HG03060 (cell line): ENCODE measurements at regions not wholly inside any gene's neighbourhood (a gene's known extent, or its start where the extent isn't known, plus 50 kb on each side); places are given as distances from the start of the nearest gene placed in this dataset.
"Not testable (repeated sequence)": the region's sequence is repeated elsewhere in the genome, so short reads cannot be mapped to it uniquely, and the experiment has no call there.

ENCODE experiments used
- ATAC-seq: cut with Tn5 transposase; IDR thresholded peaks from one replicate; pipeline ENCODE4 v1.9.1; 2021; ENCODE audit warnings: low read depth, moderate number of reproducible peaks; ENCODE audit not compliant: unreplicated experiment

GRCh38 chr11:38491986-38492385 lies 1894.0 kb upstream of the RAG2 start:
- ATAC-seq = no peak

DNA sequence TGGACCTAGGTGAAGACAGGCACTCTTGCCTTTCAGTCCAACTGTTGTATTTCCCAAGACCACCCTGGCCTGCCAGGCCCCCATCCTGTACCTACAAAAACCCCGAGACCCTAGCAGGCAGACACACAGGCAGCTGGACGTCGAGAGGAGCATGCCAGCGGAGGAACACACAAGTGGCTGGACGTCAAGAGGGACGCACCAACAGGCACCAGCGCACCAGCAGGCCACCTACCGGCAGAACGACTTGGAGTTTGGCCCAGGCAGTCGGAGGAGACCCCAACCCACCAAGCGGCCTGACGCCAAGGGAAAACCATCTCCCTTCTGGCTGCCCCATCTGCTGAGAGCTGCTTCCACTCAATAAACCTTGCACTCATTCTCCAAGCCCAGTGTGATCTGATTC lies 1883.4 kb upstream of the RAG2 start:
- no peak for ATAC-seq

- ATAC-seq = no peak
Observed at GRCh38 chr11:38476808-38477575, 1879.0 kb upstream of the RAG2 start.

DNA sequence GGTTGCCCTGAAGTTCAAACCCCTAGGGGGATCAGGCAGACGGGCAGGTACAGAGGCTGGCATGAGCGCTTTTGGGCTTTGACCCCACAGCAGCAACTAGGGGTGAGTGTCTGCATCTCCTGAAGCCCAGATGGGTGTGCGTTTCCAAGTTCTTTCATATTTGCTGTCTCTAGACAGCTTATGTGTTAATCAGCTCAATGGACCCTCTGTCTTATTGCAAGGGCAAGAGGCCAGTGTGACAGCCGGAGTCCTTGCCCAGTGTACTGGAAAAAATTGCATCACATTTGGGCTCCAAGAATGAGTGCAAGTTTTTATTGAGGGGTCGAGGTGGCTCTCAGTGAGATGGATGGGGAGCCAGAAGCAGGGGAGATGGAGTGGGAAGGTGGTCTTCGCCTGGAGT lies 1863.7 kb upstream of the RAG2 start:
- ATAC-seq = no peak

- ATAC-seq = no peak
Observed at GRCh38 chr11:38460896-38461295, 1862.9 kb upstream of the RAG2 start.

DNA sequence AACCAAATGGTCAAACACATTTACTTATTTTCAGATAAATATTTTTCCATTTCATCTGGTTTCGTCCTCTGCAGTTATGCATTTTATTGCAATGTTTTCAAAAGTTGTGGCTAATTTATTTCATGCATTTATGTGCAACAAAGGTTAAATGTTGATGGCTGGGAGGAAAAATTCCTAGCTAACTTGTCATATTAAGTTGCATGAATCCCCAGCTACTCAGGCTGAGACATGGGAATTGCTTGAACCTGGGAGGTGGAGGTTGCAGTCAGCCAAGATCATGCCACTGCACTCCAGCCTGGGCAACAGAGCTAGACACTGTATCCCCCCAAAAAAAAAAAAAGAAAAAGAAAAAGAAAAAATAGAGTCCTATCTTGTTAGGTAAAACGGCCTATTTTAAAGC lies 1862.4 kb upstream of the RAG2 start:
- no peak for ATAC-seq

DNA sequence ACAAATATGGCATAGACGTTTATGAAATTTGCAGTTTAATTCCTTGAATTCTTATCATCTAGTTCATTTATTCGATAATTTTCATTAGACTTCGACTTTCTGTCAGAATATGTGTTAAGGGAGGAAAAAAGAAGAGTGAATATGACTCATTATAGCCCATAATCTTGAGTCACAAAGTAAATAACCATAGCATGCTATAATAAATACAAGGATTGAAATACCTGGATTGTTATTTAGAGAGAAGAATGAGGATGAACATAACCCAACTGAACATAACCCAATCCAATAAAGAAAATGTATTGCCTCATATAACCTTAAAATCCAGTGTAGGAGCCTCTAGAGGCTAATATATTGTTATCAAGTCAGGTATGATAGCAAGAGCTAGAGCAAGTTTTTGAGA lies 1858.3 kb upstream of the RAG2 start:
- no peak for ATAC-seq

- no peak for ATAC-seq
Observed at GRCh38 chr11:38448284-38448683, 1850.2 kb upstream of the RAG2 start.

DNA sequence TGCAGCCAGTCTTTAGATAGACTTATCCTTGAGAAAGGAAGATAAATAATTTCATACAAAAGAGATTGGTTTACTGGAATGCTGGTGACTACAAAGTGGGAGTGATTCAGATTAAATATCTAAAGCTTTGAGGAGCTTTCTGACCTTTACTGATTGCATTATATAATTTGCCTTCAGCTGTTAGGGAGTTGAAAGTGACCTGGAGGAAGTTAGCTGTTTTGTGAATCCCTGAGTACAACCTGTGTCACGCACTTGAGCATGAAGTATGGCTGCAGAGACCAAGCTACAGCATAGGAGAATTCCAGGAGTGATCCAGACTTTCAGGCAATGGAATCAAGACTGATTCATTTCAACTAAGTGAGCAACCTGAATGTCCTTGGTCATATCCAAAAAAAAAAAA lies 1848.3 kb upstream of the RAG2 start:
- no peak for ATAC-seq

DNA sequence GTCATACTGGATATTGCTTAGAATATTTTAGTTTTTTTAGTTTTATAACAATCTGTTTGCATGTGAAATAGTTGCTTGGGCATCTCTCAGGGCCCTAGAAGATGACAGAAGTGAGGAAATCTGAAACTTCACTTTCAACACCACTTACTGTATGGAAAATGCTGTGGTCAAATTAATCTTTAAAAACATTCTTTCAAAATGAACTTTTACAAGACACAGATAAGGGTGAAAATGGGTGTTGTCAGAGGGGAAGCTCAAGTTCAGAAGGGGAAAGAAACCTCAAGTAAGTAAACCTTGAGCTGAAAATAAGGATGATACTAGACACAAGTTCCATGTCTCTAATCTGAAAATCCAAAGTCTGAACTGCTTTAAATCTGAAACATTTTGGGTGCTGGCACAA lies 1840.1 kb upstream of the RAG2 start:
- ATAC-seq = no peak

DNA sequence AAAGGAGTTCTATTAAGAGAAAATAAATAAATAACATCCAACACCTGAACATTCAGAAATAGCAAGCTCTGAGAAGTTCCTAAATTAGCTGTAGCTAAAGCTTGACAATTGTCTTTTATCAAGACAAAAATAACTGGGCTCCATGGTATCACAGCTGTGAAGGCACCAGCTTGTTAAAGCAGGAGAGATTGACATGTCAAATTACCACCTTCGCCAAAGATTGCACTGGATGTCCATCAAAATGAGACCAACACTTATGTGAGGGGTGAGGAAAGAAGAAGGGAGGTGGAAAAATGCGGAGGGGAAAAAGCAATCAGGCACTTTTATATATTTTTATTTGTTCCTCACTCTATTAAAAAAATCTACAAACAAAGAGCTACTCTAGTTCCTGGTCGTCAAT lies 1827.5 kb upstream of the RAG2 start:
- no peak for ATAC-seq

GRCh38 chr11:38423042-38423441 lies 1825.0 kb upstream of the RAG2 start:
- ATAC-seq = no peak

GRCh38 chr11:38416141-38416540 lies 1818.1 kb upstream of the RAG2 start:
- ATAC-seq = no peak

DNA sequence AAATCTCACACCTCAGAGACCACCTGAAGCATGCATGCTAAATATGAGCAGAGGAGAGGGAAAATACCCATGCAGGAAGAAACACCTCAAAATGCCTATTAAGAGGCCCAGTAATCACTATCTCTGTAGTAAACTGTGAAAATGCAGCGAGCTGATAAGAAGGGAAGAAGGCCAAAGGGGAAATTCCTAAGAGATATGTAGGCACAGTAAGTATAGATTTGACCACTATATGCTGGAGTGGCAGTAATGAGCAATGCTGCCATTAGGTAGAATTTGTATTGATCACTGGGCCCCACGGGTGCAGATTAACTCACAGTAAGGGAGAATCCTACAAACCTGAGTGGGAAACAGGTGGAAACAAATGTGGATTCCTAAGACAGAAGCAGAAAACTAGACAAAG lies 1813.1 kb upstream of the RAG2 start:
- ATAC-seq = no peak

- no peak for ATAC-seq
Observed at GRCh38 chr11:38402063-38402462, 1804.0 kb upstream of the RAG2 start.

GRCh38 chr11:38392176-38392575 lies 1794.1 kb upstream of the RAG2 start:
- ATAC-seq = no peak

DNA sequence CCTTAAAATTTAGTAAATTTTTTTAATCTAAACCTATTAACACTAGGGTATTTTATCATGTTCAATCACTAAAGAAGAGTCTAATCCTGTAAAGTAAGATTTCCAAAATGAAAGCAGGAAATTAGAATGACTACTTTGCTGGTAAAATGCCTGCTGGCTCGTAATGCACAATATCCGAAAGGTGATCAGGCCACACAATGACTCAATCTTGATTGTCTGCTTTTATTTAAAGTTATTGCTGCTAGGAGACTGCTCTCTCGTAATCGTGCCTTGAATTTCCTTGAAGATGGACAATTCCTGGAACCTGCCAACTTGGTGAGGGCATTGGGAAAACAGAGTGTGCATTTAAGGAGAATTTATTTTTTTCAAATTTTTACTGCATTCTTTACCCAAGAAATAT lies 1786.5 kb upstream of the RAG2 start:
- ATAC-seq = no peak

DNA sequence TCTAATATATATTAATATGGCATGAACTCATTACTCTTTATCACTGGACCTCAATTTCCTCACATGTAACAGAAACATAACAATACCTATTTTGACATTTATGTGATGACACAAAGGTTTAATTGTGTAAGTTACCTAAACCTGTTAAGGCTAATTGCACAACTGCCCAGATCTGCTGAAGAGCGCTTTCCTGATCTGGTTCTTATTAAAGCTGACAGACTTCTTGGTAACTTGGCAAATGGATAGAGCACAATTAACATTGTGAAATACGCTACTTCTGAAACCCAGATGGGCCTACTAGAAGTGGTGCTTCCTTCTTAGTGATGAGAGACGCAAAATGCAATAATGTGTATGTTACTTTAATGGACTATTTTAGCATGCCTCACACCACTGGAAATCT lies 1767.2 kb upstream of the RAG2 start:
- ATAC-seq = no peak

DNA sequence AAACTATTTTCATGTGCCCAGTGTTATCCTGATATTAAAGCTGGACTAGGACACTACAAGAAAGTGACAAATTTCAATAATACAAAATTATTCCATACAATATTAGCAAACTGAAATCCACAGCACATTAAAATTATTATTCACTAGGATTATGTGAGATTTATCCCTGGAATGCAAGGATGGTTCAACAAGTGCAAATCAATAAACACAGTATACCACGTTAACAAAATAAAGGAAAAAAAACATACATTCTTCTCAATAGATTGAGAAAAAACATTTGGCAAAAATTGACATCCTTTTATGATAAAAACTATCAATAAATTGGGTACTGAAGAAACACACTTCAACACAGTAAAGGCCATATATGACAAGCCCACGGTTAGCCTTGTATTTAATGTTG lies 1758.2 kb upstream of the RAG2 start:
- ATAC-seq = no peak

GRCh38 chr11:38345286-38345685 lies 1747.2 kb upstream of the RAG2 start:
- ATAC-seq = no peak

DNA sequence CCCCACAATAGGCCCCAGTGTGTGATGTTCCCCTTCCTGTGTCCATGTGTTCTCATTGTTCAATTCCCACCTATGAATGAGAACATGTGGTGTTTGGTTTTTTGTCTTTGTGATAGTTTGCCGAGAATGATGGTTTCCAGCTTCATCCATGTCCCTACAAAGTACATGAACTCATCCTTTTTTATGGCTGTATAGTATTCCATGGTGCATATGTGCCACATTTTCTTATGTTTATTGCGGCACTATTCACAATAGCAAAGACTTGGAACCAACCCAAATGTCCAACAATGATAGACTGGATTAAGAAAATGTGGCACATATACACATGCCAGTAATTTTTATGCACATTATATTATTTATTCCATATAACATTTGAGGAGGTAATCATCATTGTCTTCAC lies 1743.6 kb upstream of the RAG2 start:
- not testable (repeated sequence) for ATAC-seq

- ATAC-seq = no peak
Observed at GRCh38 chr11:38339835-38340440, 1741.9 kb upstream of the RAG2 start.
